HG03175 (cell line): ENCODE measurements at regions not wholly inside any gene's neighbourhood (a gene's known extent, or its start where the extent isn't known, plus 50 kb on each side); places are given as distances from the start of the nearest gene placed in this dataset.
A peak's percentile ranks its signal among the peaks of the same experiment; 100 is the strongest.

Experiments used
- ATAC-seq: cut with Tn5 transposase; IDR thresholded peaks from one replicate; pipeline ENCODE4 v1.9.1; 2021; ENCODE audit warnings: mild to moderate bottlenecking, moderate library complexity; ENCODE audit not compliant: unreplicated experiment

GRCh38 chr13:97134364-97135095, 87.6 kb upstream of the MBNL2 start:
- no peak for ATAC-seq

GRCh38 chr13:97135883-97136282, 86.2 kb upstream of the MBNL2 start:
- ATAC-seq = no peak

GRCh38 chr13:97136418-97136817, 85.7 kb upstream of the MBNL2 start:
- ATAC-seq = no peak

GRCh38 chr13:97139691-97140090, 82.4 kb upstream of the MBNL2 start:
- no peak for ATAC-seq

DNA sequence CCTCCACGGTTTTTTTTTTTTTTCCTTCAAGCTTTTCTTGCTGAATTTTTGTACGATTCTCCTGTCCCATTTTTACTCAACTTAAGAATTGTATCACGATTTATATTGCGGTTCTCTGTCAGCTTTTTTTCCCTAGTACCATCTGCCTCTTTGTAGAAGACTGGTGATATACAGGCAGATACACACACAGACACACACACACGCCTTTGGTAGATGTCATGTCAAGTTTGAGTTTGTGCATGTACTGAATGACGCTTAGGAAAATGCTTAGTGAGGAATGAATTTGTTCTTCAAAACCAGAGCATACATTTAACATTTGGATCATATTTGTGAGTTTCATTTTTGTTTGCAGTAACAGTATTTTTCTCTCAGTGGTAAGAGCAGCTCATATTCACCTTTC, 82.0 kb upstream of the MBNL2 start:
- ATAC-seq = no peak

DNA sequence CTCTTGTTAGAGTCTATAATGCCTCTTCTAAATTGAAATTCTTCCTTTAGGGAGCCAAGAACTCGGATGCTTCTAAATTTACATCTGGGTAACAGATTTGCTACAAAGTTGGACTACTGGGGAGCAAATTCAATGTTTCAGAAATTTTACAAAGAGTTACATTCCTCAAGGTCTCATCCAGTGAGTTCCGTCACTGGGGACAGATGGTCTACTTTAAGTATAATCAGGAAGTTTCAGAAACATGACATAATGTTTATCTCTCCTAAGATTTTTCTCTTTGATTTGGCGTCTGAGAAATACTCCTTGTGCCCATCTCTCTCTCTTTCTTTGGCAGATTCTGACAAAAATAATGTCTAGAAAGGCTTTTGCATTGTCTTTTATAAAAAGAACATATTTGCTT, 81.5 kb upstream of the MBNL2 start:
- no peak for ATAC-seq

- ATAC-seq = no peak
Measured at GRCh38 chr13:97141097-97141496, 81.0 kb upstream of the MBNL2 start.

DNA sequence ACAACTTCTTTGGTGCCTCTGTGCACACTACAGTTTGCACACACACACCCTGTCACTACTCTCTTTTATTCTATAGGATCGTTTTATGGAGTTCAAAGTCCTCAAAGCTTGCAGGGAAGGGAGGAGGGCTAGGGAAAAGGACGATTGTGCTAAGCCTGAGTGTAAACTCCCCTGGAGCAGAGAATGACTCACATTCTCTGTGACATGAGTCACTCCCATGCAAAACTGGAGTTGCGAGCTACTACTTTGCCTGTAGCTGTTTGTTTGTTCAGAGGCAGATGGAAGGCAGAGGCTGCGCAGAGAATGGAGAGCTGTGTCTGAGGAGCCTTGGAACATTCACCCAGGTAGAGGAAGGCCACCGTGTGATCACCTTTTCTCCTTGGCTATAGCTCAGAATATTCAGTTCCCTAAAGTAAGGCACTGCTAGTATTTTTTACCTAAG, 80.5 kb upstream of the MBNL2 start:
- ATAC-seq = peak; percentile 81

DNA sequence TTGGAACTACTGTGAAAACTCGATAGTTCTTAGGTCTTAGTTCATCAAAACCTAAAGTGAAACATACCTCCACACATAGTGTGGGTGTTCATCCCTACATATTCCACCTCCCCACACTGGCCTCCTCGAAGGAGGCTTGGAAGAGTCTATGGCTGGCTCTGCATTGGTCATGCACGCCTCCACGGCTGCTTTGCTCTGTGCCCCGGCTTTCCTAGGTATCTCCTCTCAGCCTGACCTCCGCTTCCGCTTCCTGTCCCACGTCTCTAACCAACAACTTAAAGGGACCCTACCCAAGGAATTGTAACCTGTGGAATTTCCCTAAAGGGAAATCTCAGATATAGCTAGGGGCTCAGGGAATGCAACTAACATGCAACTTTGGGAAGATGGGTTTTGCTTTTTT, 79.7 kb upstream of the MBNL2 start:
- no peak for ATAC-seq

- ATAC-seq = no peak
Measured at GRCh38 chr13:97145057-97145456, 77.1 kb upstream of the MBNL2 start.

DNA sequence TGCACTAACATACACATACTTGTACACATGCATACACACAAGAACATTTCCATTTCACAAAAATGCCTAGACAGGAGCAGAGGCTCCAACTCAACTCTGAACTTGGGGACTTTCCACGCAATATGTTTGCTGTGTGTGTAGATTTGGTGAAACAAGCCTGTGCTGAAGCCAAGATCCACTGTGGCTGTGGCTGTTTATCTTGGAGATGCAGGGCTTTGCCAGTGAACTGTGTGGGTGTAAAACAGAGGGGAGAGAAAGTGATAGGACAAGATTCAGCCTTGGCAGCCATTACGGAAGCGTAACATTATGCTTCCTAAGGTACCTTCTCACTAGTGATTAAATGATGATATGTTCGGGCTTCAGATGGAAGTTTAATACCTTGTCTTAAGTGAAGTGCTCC, 73.2 kb upstream of the MBNL2 start:
- ATAC-seq = no peak

- ATAC-seq = no peak
Measured at GRCh38 chr13:97160421-97160820, 61.7 kb upstream of the MBNL2 start.

DNA sequence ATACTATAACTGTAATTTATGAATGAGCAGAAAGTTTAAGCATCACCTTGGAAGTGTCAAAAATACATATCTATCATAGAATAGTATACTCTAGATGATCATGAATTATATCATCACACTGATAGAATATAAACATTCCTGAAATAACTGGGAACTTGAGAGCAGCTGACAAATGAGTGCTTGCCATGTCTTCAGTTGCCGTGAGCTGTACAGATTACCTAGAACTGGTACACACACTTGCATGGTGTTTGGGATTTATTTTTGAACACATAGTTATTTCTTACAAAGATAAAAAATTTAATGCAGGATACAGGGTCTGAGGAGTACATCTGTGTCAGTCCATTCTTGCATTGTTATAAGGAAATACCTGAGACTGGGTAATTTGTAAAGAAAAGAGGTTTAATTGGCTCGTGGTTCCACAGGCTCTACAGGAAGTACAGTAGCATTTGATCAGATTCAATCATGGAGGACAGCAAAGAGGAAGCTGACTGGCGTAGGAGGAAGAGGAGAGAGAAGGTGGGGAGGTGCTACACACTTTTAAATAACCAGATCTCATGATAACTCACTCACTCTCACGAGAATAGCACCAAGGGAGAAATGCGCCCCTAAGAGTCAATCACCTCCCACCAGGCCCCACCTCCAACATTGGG, 60.4 kb upstream of the MBNL2 start:
- ATAC-seq = no peak

DNA sequence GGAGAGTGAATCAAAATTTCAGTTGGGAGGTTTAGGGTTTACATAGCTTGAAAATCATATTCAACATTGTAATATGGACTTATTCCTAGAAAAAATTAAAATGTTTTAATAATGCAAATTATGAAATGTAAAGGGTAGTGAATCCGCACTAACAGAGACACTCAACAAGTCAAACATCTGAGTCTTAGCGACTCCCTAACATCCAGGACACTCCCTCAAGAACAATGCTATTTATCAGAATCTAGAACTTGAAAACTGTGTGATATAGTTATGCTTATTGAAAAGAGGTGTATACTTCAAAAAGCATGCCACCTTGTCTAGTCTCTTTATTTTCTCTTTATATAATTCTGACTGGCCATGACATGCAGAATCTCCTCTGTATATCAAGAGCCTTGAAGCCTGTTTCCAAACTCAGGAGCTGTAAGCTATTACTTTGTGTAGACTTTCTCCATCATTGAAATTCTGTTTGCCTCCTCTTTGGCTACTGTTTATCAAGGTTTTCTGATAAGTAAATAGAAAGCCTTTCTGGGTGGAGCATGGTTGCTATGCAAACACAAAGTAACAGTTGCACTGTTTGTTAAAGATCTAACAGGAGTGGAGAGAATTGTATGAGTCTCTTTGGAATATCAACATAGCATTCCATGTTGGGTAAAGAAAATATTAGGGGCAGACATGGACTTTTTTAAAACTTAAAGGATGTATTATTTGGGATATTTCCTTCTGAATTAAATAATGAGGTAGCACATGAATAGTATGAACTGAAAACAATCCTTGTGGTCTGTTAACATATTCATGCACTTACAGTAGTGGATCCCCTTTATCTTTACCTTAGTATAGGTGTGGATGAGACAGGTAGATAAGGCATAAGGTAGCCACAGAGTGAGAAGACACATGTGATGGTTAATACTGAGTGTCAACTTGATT, 56.4 kb upstream of the MBNL2 start:
- ATAC-seq = no peak

GRCh38 chr13:97171136-97171535, 51.0 kb upstream of the MBNL2 start:
- ATAC-seq = no peak
